Fibroblast of the aortic adventitia (primary cell): ENCODE measurements at regions not wholly inside any gene's neighbourhood (a gene's known extent, or its start where the extent isn't known, plus 50 kb on each side); places are given as distances from the start of the nearest gene placed in this dataset.

ENCODE experiments used
- DNase-seq: peaks from one replicate; pipeline ENCODE4 v3.0.0-alpha.2; 2010; ENCODE audit warnings: low read depth
- H3K4me3 ChIP-seq: 2 replicates; pipeline ENCODE4 v1.5.1; 2011; ENCODE audit warnings: low read depth, mild to moderate bottlenecking, control low read depth, low read length, moderate library complexity
- CTCF ChIP-seq: IDR thresholded peaks from 2 replicates; pipeline ENCODE4 v1.5.1; 2011; ENCODE audit warnings: mild to moderate bottlenecking, low read length, control low read depth, inconsistent platforms; ENCODE audit not compliant: insufficient read depth

GRCh38 chr10:44295644-44296241, 89.2 kb downstream of the CXCL12 start:
- TF ChIP-seq CTCF, result no peak
- DNase-seq, result no peak
- no peak overlapping the region for H3K4me3 ChIP-seq

GRCh38 chr10:44294726-44295412, 90.0 kb downstream of the CXCL12 start:
- H3K4me3 ChIP-seq, result no peak overlapping the region
- no peak for TF ChIP-seq CTCF
- DNase-seq, result no peak

- no peak overlapping the region for H3K4me3 ChIP-seq
- peak; percentile 71 for DNase-seq
- TF ChIP-seq CTCF, result no peak
Observed at GRCh38 chr10:44293842-44294241, 91.1 kb downstream of the CXCL12 start.

- H3K4me3 ChIP-seq, result no peak overlapping the region
- no peak for TF ChIP-seq CTCF
- DNase-seq, result no peak
Observed at GRCh38 chr10:44293306-44293778, 91.6 kb downstream of the CXCL12 start.

- TF ChIP-seq CTCF, result no peak
- H3K4me3 ChIP-seq, result no peak overlapping the region
- DNase-seq, result no peak
Observed at GRCh38 chr10:44292390-44293002, 92.4 kb downstream of the CXCL12 start.

GRCh38 chr10:44291091-44291490, 93.8 kb downstream of the CXCL12 start:
- DNase-seq, result no peak
- no peak overlapping the region for H3K4me3 ChIP-seq
- no peak for TF ChIP-seq CTCF
